ENCODE measurements at regions not wholly inside any gene's neighbourhood (a gene's known extent, or its start where the extent isn't known, plus 50 kb on each side); places are given as distances from the start of the nearest gene placed in this dataset.

DNA sequence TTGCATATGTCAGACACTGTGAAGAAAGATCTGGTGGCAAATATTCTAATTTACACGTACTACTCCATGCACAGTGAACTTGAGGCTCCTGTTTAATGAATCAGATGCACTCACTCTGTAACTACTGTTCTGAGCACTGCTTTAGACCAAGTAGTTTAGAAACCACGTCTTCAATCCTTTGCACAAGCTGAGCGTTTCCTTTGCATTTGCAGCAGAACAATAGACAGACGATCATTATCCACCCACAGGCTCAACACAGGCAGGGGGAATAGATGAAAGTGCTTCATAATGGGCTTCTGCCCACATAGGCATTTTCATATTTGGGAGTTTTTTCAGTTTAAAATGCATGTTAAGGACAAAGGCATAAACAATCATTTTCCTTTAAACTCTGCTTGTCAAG lies 423.3 kb upstream of the ADAMTS16 start:
- Histone ChIP-seq H3K79me2 (ENCODE audit: insufficient read depth, low read depth, low read length) (no peaks in the 10 kb centered on the region), H3K9me2 (ENCODE audit: insufficient read depth, low read length) (no peaks in the 10 kb centered on the region), H3K9me3 (ENCODE audit: low read length) (no peaks in the 10 kb centered on the region), H3K4me3 (ENCODE audit: low read depth, low read length, poor library complexity, severe bottlenecking) (no peak overlapping the region), H3K27ac (ENCODE audit: low read depth, low read length, poor library complexity, severe bottlenecking) (no peak overlapping the region), H2AFZ (ENCODE audit: low read length) (no peak overlapping the region), H3K4me1 (ENCODE audit: insufficient read depth, low read length, poor library complexity, severe bottlenecking) (no peaks in the 10 kb centered on the region), H4K20me1 (ENCODE audit: insufficient read depth, low read length) (no peaks in the 10 kb centered on the region), H3K36me3 (ENCODE audit: insufficient read depth, low read length) (no peaks in the 10 kb centered on the region), H3K4me2 (ENCODE audit: low read length) (no peak overlapping the region)
- TF ChIP-seq EZH2phosphoT487 (IDR thresholded peaks at IDR 0.05; ENCODE audit: borderline replicate concordance, low read depth, low read length) (no peak), CTCF (conservative IDR thresholded peaks at IDR 0.05; ENCODE audit: low read length) (no peak)
- no TSS peak for BruUV-seq (replicated peaks)
- no peak for DNase-seq (ENCODE audit: low spot score)
- CTCF ChIA-PET (ENCODE audit: unreplicated experiment), result no interaction called here
- intact Hi-C loops (cut with micrococcal nuclease; ENCODE audit: unreplicated experiment), result no loop called here
- POLR2A ChIA-PET, result no interaction called here

DNA sequence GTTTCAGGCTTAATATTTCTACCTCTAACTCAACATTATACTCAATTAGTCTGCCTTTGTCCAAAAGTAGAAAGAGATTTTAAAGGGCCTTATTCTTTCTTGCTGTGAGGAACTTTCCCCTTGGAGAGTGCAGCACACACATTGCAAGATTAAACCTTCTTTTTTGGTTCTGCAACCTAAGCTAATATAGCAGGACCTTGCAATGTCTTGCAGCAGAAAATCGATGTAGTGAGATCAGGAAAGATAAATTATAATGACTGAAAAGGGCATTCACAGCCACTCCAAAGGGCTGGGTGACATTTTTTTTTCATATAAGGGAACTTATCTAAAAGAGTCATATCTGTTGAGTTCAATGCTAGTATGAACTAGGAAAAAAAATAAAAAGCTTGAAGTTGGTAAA lies 422.7 kb upstream of the ADAMTS16 start:
- Histone ChIP-seq H3K4me1 (ENCODE audit: insufficient read depth, low read length, poor library complexity, severe bottlenecking) (no peaks in the 10 kb centered on the region), H3K4me2 (ENCODE audit: low read length) (no peak overlapping the region), H3K9me3 (ENCODE audit: low read length) (no peaks in the 10 kb centered on the region), H4K20me1 (ENCODE audit: insufficient read depth, low read length) (no peaks in the 10 kb centered on the region), H3K79me2 (ENCODE audit: insufficient read depth, low read depth, low read length) (no peaks in the 10 kb centered on the region), H3K27ac (ENCODE audit: low read depth, low read length, poor library complexity, severe bottlenecking) (no peak overlapping the region), H2AFZ (ENCODE audit: low read length) (no peak overlapping the region), H3K36me3 (ENCODE audit: insufficient read depth, low read length) (no peaks in the 10 kb centered on the region), H3K4me3 (ENCODE audit: low read depth, low read length, poor library complexity, severe bottlenecking) (no peak overlapping the region), H3K9me2 (ENCODE audit: insufficient read depth, low read length) (no peaks in the 10 kb centered on the region)
- ChIA-PET CTCF (ENCODE audit: unreplicated experiment) (no interaction called here), POLR2A (no interaction called here)
- intact Hi-C loops (cut with micrococcal nuclease; ENCODE audit: unreplicated experiment), result no loop called here
- no peak for DNase-seq (ENCODE audit: low spot score)
- TF ChIP-seq EZH2phosphoT487 (IDR thresholded peaks at IDR 0.05; ENCODE audit: borderline replicate concordance, low read depth, low read length) (no peak), CTCF (conservative IDR thresholded peaks at IDR 0.05; ENCODE audit: low read length) (no peak)
- no TSS peak for BruUV-seq (replicated peaks)

- POLR2A ChIA-PET, result no interaction called here
Observed at GRCh38 chr5:4720831-4721230, 419.3 kb upstream of the ADAMTS16 start.

More at GRCh38 chr5:4720831-4721230, 419.3 kb upstream of the ADAMTS16 start:
- Histone ChIP-seq H3K9me2 (ENCODE audit: insufficient read depth, low read length) (no peaks in the 10 kb centered on the region), H3K27ac (ENCODE audit: low read depth, low read length, poor library complexity, severe bottlenecking) (no peak overlapping the region), H3K4me3 (ENCODE audit: low read depth, low read length, poor library complexity, severe bottlenecking) (no peak overlapping the region), H3K4me1 (ENCODE audit: insufficient read depth, low read length, poor library complexity, severe bottlenecking) (no peaks in the 10 kb centered on the region), H2AFZ (ENCODE audit: low read length) (no peak overlapping the region), H3K36me3 (ENCODE audit: insufficient read depth, low read length) (no peaks in the 10 kb centered on the region), H4K20me1 (ENCODE audit: insufficient read depth, low read length) (no peaks in the 10 kb centered on the region), H3K79me2 (ENCODE audit: insufficient read depth, low read depth, low read length) (no peaks in the 10 kb centered on the region), H3K9me3 (ENCODE audit: low read length) (no peaks in the 10 kb centered on the region), H3K4me2 (ENCODE audit: low read length) (no peak overlapping the region)
- intact Hi-C loops (cut with micrococcal nuclease; ENCODE audit: unreplicated experiment), result no loop called here
- TF ChIP-seq EZH2phosphoT487 (IDR thresholded peaks at IDR 0.05; ENCODE audit: borderline replicate concordance, low read depth, low read length) (no peak), CTCF (conservative IDR thresholded peaks at IDR 0.05; ENCODE audit: low read length) (no peak)
- DNase-seq (ENCODE audit: low spot score), result no peak
- no TSS peak for BruUV-seq (replicated peaks)
- CTCF ChIA-PET (ENCODE audit: unreplicated experiment), result no interaction called here

Data from OCI-LY7 (cell line).